ENCODE measurements at regions not wholly inside any gene's neighbourhood (a gene's known extent, or its start where the extent isn't known, plus 50 kb on each side); places are given as distances from the start of the nearest gene placed in this dataset.

GRCh38 chr15:53171571-53171970, 381.4 kb upstream of the ONECUT1 start:
- Histone ChIP-seq H3K4me1 (no peaks in the 10 kb centered on the region), H3K36me3 (no peaks in the 10 kb centered on the region), H3K27me3 (no peaks in the 10 kb centered on the region), H3K27ac (no peak overlapping the region), H3K9me3 (no peaks in the 10 kb centered on the region), H3K4me3 (no peak overlapping the region)
- TF ChIP-seq CTCF (IDR thresholded peaks at IDR 0.05) = no peak
- intact Hi-C loops (cut with DNase I) = no loop called here
- no peak for DNase-seq (ENCODE audit: low spot score in 2 of 2)

- Histone ChIP-seq H3K4me3 (no peak overlapping the region), H3K27me3 (no peaks in the 10 kb centered on the region), H3K27ac (no peak overlapping the region), H3K9me3 (no peaks in the 10 kb centered on the region), H3K4me1 (no peaks in the 10 kb centered on the region), H3K36me3 (no peaks in the 10 kb centered on the region)
- no peak for DNase-seq (ENCODE audit: low spot score in 2 of 2)
- intact Hi-C loops (cut with DNase I) = no loop called here
- no peak for TF ChIP-seq CTCF (IDR thresholded peaks at IDR 0.05)
These were observed 376.6 kb upstream of the ONECUT1 start for GRCh38 chr15:53166684-53167201.

GRCh38 chr15:53165988-53166683, 376.0 kb upstream of the ONECUT1 start:
- DNase-seq (ENCODE audit: low spot score in 2 of 2) = no peak
- no peak overlapping the region for H3K4me3 ChIP-seq
- no peaks in the 10 kb centered on the region for H3K36me3 ChIP-seq
- H3K4me1 ChIP-seq = no peaks in the 10 kb centered on the region
- H3K9me3 ChIP-seq = no peaks in the 10 kb centered on the region
- H3K27ac ChIP-seq = no peak overlapping the region
- no peak for TF ChIP-seq CTCF (IDR thresholded peaks at IDR 0.05)
- no peaks in the 10 kb centered on the region for H3K27me3 ChIP-seq
- intact Hi-C loops (cut with DNase I) = no loop called here

- Histone ChIP-seq H3K9me3 (no peaks in the 10 kb centered on the region), H3K4me1 (no peaks in the 10 kb centered on the region), H3K27me3 (no peaks in the 10 kb centered on the region), H3K36me3 (no peaks in the 10 kb centered on the region), H3K4me3 (no peak overlapping the region), H3K27ac (no peak overlapping the region)
- TF ChIP-seq CTCF (IDR thresholded peaks at IDR 0.05) = no peak
- intact Hi-C loops (cut with DNase I) = no loop called here
- no peak for DNase-seq (ENCODE audit: low spot score in 2 of 2)
These were observed 370.1 kb upstream of the ONECUT1 start for GRCh38 chr15:53160092-53160704.

- Histone ChIP-seq H3K27me3 (no peaks in the 10 kb centered on the region), H3K9me3 (no peaks in the 10 kb centered on the region), H3K36me3 (no peaks in the 10 kb centered on the region), H3K4me1 (no peaks in the 10 kb centered on the region), H3K4me3 (no peak overlapping the region), H3K27ac (no peak overlapping the region)
- intact Hi-C loops (cut with DNase I) = no loop called here
- no peak for DNase-seq (ENCODE audit: low spot score in 2 of 2)
- TF ChIP-seq CTCF (IDR thresholded peaks at IDR 0.05) = no peak
These were observed 369.3 kb upstream of the ONECUT1 start for GRCh38 chr15:53159458-53159857.
